ENCODE measurements at regions not wholly inside any gene's neighbourhood (a gene's known extent, or its start where the extent isn't known, plus 50 kb on each side); places are given as distances from the start of the nearest gene placed in this dataset.
"Not testable (repeated sequence)": the region's sequence is repeated elsewhere in the genome, so short reads cannot be mapped to it uniquely, and the experiment has no call there.

- TF ChIP-seq, protein P1, sequence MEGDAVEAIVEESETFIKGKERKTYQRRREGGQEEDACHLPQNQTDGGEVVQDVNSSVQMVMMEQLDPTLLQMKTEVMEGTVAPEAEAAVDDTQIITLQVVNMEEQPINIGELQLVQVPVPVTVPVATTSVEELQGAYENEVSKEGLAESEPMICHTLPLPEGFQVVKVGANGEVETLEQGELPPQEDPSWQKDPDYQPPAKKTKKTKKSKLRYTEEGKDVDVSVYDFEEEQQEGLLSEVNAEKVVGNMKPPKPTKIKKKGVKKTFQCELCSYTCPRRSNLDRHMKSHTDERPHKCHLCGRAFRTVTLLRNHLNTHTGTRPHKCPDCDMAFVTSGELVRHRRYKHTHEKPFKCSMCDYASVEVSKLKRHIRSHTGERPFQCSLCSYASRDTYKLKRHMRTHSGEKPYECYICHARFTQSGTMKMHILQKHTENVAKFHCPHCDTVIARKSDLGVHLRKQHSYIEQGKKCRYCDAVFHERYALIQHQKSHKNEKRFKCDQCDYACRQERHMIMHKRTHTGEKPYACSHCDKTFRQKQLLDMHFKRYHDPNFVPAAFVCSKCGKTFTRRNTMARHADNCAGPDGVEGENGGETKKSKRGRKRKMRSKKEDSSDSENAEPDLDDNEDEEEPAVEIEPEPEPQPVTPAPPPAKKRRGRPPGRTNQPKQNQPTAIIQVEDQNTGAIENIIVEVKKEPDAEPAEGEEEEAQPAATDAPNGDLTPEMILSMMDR (conservative IDR thresholded peaks at IDR 0.05 in 1 of 2, IDR thresholded peaks at IDR 0.05 in 1 of 2; ENCODE audit: extremely low read depth in 1 of 2, insufficient read depth in 1 of 2, low read depth in 1 of 2, low read length in 2 of 2), result not testable (repeated sequence)
- not testable (repeated sequence) for TF ChIP-seq EZH2 (IDR thresholded peaks at IDR 0.05; ENCODE audit: borderline replicate concordance, low read length)
Measured at GRCh38 chr11:87452025-87452424, 414.3 kb downstream of the TMEM135 start.

Measured in mammary epithelial cell (primary cell).